Endothelial cell of umbilical vein (primary cell): ENCODE measurements at regions not wholly inside any gene's neighbourhood (a gene's known extent, or its start where the extent isn't known, plus 50 kb on each side); places are given as distances from the start of the nearest gene placed in this dataset.

Experiments used
- BruUV-seq: library from RNA; stranded (reverse); fragments of 400-500 nt; replicated peaks from 2 replicates; lab custom pipeline; 2021; lab: Mats Ljungman, UMichigan
- CTCF ChIA-PET: fragments of 300-600, 350-600 bp; sonication (Branson Sonifier 250); formaldehyde crosslinking; loops from one replicate; lab custom pipeline; 2021; ENCODE audit warnings: antibody characterized with exemption, inconsistent platforms; lab: Charles Lee
- POLR2A ChIA-PET: fragments of 300-600, 350-600 bp; sonication (Branson Sonifier 250); formaldehyde crosslinking; loops from one replicate; lab custom pipeline; 2021; ENCODE audit warnings: antibody characterized with exemption, inconsistent platforms; lab: Charles Lee
- DNase-seq: peaks from one replicate; pipeline ENCODE4 v3.0.0-alpha.2; 2011; ENCODE audit warnings: low read depth, low spot score
- FAIRE-seq: peaks from 2 replicates; lab custom pipeline; 2011; peaks lifted over from hg19 to GRCh38; lab: Jason Lieb, UNC
- H2AFZ ChIP-seq: 2 replicates; pipeline ENCODE4 v1.6.0; 2012; ENCODE audit warnings: low read depth, low read length, control low read depth, inconsistent platforms
- H3K27ac ChIP-seq: 2 replicates; pipeline ENCODE4 v1.5.1; 2011; ENCODE audit warnings: low read depth, mild to moderate bottlenecking, control low read depth, low read length, moderate library complexity; ENCODE audit not compliant: insufficient read depth
- H3K27me3 ChIP-seq, 2 experiments: 2 replicates each; pipeline versions ENCODE4 v1.6.0 to v1.6.1; 2011; ENCODE audit warnings: low read length in 2 of 2, mixed read lengths in 1 of 2; ENCODE audit not compliant: control insufficient read depth in 2 of 2, insufficient read depth in 2 of 2
- H3K36me3 ChIP-seq, 2 experiments: 2 replicates in 1 of 2; 3 replicates in 1 of 2; pipeline ENCODE4 v1.5.1; 2011; ENCODE audit warnings: low read length in 2 of 2, mild to moderate bottlenecking in 1 of 2, moderate library complexity in 1 of 2; ENCODE audit not compliant: control insufficient read depth in 2 of 2, insufficient read depth in 2 of 2; ENCODE audit errors: extremely low read depth in 1 of 2
- H3K4me1 ChIP-seq: 3 replicates; pipeline ENCODE4 v1.5.1; 2011; ENCODE audit warnings: mild to moderate bottlenecking, low read length; ENCODE audit not compliant: control insufficient read depth, insufficient read depth; ENCODE audit errors: extremely low read depth
- H3K4me2 ChIP-seq: 2 replicates; pipeline ENCODE4 v1.6.1; 2011; ENCODE audit warnings: low read length, control low read depth, mixed read lengths; ENCODE audit not compliant: insufficient read depth
- H3K4me3 ChIP-seq, 3 experiments: fragments of 200-600 bp in 1 of 3; sonication (generic), shearing (Covaris generic) in 1 of 3; replicated peaks in 1 of 3; 2 replicates each; pipeline ENCODE4 v1.5.1; 2011 to 2016; ENCODE audit warnings: control low read depth in 3 of 3, low read length in 3 of 3, mild to moderate bottlenecking in 2 of 3, inconsistent platforms in 1 of 3, low read depth in 1 of 3, moderate library complexity in 1 of 3; ENCODE audit not compliant: insufficient read depth in 1 of 3
- H3K79me2 ChIP-seq: 2 replicates; pipeline ENCODE4 v1.6.0; 2012; ENCODE audit warnings: low read length, inconsistent platforms; ENCODE audit not compliant: control insufficient read depth, insufficient read depth
- H3K9ac ChIP-seq: replicated peaks from 2 replicates; pipeline ENCODE3; 2011; ENCODE audit warnings: low read length, control low read depth; ENCODE audit not compliant: insufficient read depth; ENCODE audit errors: extremely low read depth
- H3K9me1 ChIP-seq: replicated peaks from 3 replicates; pipeline ENCODE4 v1.6.0; 2011; ENCODE audit warnings: mild to moderate bottlenecking, low read length; ENCODE audit not compliant: control insufficient read depth, insufficient read depth; ENCODE audit errors: extremely low read depth
- H3K9me3 ChIP-seq: replicated peaks from 2 replicates; pipeline ENCODE4 v1.5.1; 2012; ENCODE audit warnings: low read length, inconsistent platforms; ENCODE audit not compliant: control insufficient read depth, insufficient read depth
- H4K20me1 ChIP-seq: replicated peaks from 2 replicates; pipeline ENCODE3; 2011; ENCODE audit warnings: mild to moderate bottlenecking, low read length; ENCODE audit not compliant: control insufficient read depth, insufficient read depth; ENCODE audit errors: extremely low read depth
- EZH2 ChIP-seq: IDR thresholded peaks from 2 replicates; pipeline ENCODE4 v1.6.1; 2012; ENCODE audit warnings: borderline replicate concordance, low read depth, mild to moderate bottlenecking, moderate library complexity, low read length, inconsistent platforms; ENCODE audit not compliant: severe bottlenecking
- FOS ChIP-seq: IDR thresholded peaks from 2 replicates; pipeline ENCODE4 v1.6.1; 2011; ENCODE audit warnings: mild to moderate bottlenecking, low read length, moderate library complexity, borderline replicate concordance; ENCODE audit not compliant: insufficient read depth
- GATA2 ChIP-seq: IDR thresholded peaks from 2 replicates; pipeline ENCODE4 v1.7.0; 2011; ENCODE audit warnings: low read depth, mild to moderate bottlenecking, moderate library complexity, mixed read lengths, low read length; ENCODE audit not compliant: insufficient read length, insufficient read depth
- JUN ChIP-seq: IDR thresholded peaks from 2 replicates; pipeline ENCODE4 v1.6.1; 2011; ENCODE audit warnings: borderline replicate concordance, low read depth; ENCODE audit not compliant: insufficient read length, insufficient read depth
- MAX ChIP-seq: IDR thresholded peaks from 2 replicates; pipeline ENCODE4 v1.6.1; 2011; ENCODE audit not compliant: insufficient read depth, insufficient read length
- MYC ChIP-seq: IDR thresholded peaks from one replicate; pipeline ENCODE4 v1.6.1; 2011; ENCODE audit warnings: mild to moderate bottlenecking, low read depth, low read length
- POLR2A ChIP-seq: IDR thresholded peaks from 2 replicates; pipeline ENCODE4 v1.6.1; 2012; ENCODE audit warnings: low read depth, mild to moderate bottlenecking, control low read depth, low read length
- POLR2AphosphoS5 ChIP-seq: IDR thresholded peaks from 2 replicates; pipeline ENCODE4 v1.6.1; 2012; ENCODE audit warnings: low read depth, mild to moderate bottlenecking, control low read depth, low read length, moderate library complexity; ENCODE audit not compliant: insufficient read depth
- dilution Hi-C: fragments of 300-500 bp; cut with MboI; formaldehyde crosslinking; loops from one replicate; pipeline ENCODE4 v1.15.0; 2019; ENCODE audit warnings: low sequenced_read_pairs; ENCODE audit not compliant: extremely low pct_ligation_motif_present
- intact Hi-C: fragments of 100-400 bp; cut with micrococcal nuclease; formaldehyde crosslinking; loops from one replicate; pipeline ENCODE4 v1.10.0; 2022
- TF ChIP-seq, protein P1 (sequence below), 2 donors: IDR thresholded peaks; 1 replicate in 1 of 2; 2 replicates in 1 of 2; pipeline ENCODE4 v1.5.1; 2011; ENCODE audit warnings: low read length in 2 of 2, mild to moderate bottlenecking in 2 of 2, moderate library complexity in 2 of 2, control low read depth in 1 of 2, inconsistent platforms in 1 of 2, low read depth in 1 of 2; ENCODE audit not compliant: insufficient read depth in 1 of 2; ENCODE audit errors: extremely low read depth in 1 of 2

- dilution Hi-C loops: no loop called here
- BruUV-seq: no TSS peak
Measured at GRCh38 chr13:61188057-61188456, 227.6 kb downstream of the PCDH20 start.

More at GRCh38 chr13:61188057-61188456, 227.6 kb downstream of the PCDH20 start:
- Histone ChIP-seq H3K4me3 (no peak overlapping the region), H3K27me3 (no peaks in the 10 kb centered on the region), H2AFZ (no peak overlapping the region), H3K9me3 (no peaks in the 10 kb centered on the region), H3K9me1 (no peaks in the 10 kb centered on the region), H3K36me3 (no peaks in the 10 kb centered on the region), H4K20me1 (no peaks in the 10 kb centered on the region), H3K4me1 (no peaks in the 10 kb centered on the region), H3K4me2 (no peak overlapping the region), H3K9ac (no peak overlapping the region), H3K79me2 (no peaks in the 10 kb centered on the region), H3K27ac (no peak overlapping the region)
- FAIRE-seq: no peak
- no peak for DNase-seq
- CTCF ChIA-PET: no interaction called here
- intact Hi-C loops: no loop called here
- TF ChIP-seq JUN (no peak), POLR2A (no peak), EZH2 (no peak), FOS (no peak), POLR2AphosphoS5 (no peak), MAX (no peak), GATA2 (no peak), MYC (no peak)
- TF ChIP-seq, protein P1, sequence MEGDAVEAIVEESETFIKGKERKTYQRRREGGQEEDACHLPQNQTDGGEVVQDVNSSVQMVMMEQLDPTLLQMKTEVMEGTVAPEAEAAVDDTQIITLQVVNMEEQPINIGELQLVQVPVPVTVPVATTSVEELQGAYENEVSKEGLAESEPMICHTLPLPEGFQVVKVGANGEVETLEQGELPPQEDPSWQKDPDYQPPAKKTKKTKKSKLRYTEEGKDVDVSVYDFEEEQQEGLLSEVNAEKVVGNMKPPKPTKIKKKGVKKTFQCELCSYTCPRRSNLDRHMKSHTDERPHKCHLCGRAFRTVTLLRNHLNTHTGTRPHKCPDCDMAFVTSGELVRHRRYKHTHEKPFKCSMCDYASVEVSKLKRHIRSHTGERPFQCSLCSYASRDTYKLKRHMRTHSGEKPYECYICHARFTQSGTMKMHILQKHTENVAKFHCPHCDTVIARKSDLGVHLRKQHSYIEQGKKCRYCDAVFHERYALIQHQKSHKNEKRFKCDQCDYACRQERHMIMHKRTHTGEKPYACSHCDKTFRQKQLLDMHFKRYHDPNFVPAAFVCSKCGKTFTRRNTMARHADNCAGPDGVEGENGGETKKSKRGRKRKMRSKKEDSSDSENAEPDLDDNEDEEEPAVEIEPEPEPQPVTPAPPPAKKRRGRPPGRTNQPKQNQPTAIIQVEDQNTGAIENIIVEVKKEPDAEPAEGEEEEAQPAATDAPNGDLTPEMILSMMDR (IDR thresholded peaks at IDR 0.05; ENCODE audit: extremely low read depth in 1 of 2, insufficient read depth in 1 of 2, low read depth in 1 of 2, low read length in 2 of 2): no peak
- POLR2A ChIA-PET: no interaction called here
